GM18498 (cell line): ENCODE measurements at regions not wholly inside any gene's neighbourhood (a gene's known extent, or its start where the extent isn't known, plus 50 kb on each side); places are given as distances from the start of the nearest gene placed in this dataset.

Source experiments
- ATAC-seq: cut with Tn5 transposase; IDR thresholded peaks from one replicate; pipeline ENCODE4 v1.9.1; 2021; ENCODE audit warnings: mild to moderate bottlenecking, moderate library complexity; ENCODE audit not compliant: unreplicated experiment

GRCh38 chr20:22408521-22409402 is 175.6 kb downstream of the FOXA2 start:
- ATAC-seq = no peak

DNA sequence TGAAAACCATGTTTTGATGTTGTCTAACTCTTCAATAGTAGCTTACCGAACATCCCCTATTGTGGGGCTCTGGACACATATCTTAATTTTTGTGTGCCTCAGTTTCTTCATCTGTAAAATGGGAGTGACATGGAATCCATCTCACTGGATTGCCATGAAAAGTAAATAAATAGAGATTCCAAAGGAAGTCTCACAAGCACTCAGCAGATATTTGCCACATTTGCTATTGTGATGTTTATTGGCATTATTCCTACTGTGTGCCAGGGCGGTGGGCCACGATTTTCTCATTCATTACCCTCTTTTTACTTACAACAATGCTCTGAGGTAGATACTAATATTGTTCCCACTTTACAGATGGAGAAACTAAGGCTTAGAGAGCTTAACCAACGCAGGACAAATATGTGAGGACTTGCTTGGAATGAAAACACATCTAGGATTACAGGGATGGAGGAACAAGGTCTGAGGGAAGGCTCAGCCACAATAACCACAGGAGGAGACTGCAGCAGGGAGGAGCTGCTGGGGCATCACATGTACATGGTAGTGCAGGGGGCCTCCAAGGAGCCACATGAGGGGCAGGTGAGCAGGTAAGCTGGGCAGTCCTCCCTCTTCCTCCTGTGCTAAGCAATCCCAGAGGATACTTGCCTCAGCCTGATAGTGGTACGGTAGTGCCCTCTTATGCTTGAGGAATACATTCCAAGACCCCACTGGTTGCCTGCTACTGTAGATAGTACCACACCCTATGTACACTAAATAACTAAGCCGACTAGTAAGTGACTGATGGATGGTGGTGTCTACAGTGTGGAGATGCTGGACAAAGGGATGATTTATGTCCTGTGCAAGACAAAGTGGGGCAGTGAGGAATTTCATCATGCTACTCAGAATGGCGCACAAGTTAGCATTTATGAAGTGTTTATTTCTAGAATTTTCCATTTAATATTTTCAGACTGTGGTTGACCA is 176.9 kb downstream of the FOXA2 start:
- ATAC-seq = no peak

GRCh38 chr20:22404419-22405170 is 179.8 kb downstream of the FOXA2 start:
- ATAC-seq = no peak

- ATAC-seq = peak; percentile 66
Measured at GRCh38 chr20:22403632-22404361, 180.6 kb downstream of the FOXA2 start.

- ATAC-seq = peak; percentile 22
Measured at GRCh38 chr20:22403022-22403631, 181.2 kb downstream of the FOXA2 start.

- ATAC-seq = no peak
Measured at GRCh38 chr20:22402550-22402949, 181.8 kb downstream of the FOXA2 start.

DNA sequence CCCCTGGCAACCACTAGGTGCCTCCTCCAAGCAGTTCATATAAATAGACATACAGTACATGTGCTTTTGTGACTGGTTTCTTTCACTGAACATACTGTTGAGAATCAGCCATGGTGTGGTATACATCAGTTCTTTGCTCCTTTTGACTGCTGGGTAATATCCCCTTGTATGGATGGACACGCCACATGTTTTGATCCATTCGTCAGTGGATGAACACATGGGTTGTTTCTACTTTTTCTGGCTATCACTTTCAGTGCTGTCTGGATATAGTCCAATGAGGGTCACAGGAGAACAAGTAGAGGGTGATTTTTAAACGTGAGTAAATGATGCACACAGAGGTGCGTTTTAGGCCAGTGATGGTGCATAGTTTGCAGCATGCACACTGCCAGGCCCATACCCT is 183.9 kb downstream of the FOXA2 start:
- ATAC-seq = no peak

DNA sequence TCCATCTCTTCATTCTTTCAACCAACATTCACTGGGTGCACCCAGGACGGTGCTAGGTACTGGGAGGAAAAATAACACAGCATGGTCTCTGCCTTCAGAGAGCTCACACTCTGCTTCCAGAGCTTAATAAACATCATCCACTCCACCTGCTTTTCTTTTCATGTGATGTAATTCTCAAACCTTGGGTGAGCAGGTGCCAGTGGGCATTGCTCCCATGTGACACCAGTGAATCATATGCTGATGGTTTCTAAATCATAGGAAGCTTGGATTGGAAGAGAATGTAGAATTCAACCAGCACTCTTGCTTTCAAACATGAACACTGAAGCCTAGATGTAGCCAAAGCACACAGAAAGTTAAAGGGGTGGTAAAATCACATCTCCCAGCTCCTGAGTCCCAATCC is 189.8 kb downstream of the FOXA2 start:
- no peak for ATAC-seq

- ATAC-seq = no peak
Measured at GRCh38 chr20:22390543-22390903, 193.8 kb downstream of the FOXA2 start.

- ATAC-seq = no peak
Measured at GRCh38 chr20:22389836-22390542, 194.4 kb downstream of the FOXA2 start.

DNA sequence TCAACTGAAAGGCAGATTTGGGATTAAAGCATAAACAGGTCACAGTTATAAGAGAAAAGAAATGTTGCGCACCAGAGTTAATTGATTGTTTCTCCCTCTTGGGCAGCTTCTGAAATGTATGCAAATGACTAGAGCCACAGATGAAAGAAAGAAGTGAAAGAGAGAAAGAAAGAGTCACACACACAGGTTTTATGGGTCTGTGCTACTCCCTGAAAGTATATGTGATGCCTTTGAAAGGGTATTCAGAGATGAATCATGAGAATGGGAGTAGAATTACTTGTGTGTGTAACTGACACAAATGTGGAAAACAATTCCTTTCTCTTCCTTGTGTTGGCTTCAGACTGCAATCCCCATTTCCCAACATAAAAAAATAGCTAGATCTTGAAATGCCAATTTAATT is 196.9 kb downstream of the FOXA2 start:
- ATAC-seq = peak; percentile 72

DNA sequence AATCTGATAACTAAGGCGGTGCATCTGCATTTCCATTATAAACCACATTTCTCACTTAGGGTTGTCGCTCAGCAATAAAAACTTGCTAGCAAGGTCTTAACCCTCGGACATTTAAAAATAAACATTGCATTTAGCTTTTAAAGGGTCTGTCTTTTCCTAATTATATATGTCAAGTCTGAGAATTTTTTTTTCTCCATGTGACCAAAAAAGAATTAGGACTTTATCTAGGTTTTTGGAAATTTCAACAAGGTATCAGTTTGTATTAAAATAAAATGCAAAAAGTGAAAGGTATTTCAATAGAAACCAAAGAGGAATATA is 198.1 kb downstream of the FOXA2 start:
- ATAC-seq = no peak

DNA sequence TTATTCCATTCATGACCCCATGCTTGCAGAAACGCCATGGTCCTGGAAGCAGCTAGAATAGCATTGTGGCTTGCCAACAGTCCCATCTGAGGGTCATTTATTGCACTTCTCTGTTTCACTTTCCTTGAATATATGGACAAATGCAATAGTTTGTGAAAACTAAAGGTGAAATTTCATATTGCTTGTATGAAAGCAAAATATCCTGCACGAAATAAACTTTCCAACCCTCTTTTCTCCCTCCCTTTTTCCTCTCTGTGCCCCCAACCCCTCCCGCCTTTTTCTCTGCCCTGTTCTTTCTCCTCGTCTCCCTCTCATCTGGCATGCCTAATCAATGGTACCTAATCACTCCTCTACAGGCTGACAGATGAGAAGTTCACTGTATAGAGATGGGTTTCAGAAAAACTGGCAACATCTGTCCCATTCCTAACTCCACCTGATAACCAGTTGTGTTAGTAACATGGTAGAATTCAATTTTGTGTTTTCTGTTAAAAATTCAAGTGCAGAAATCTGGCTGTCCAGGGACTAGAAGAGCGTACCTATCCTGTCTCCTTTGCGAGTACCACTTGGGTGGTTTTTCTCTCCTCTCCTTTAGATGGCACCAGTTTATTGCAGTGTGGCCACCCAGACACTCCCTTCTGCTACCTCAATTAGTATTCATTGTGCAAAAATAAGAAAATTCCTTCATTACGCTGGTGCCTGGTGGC is 198.6 kb downstream of the FOXA2 start:
- no peak for ATAC-seq

DNA sequence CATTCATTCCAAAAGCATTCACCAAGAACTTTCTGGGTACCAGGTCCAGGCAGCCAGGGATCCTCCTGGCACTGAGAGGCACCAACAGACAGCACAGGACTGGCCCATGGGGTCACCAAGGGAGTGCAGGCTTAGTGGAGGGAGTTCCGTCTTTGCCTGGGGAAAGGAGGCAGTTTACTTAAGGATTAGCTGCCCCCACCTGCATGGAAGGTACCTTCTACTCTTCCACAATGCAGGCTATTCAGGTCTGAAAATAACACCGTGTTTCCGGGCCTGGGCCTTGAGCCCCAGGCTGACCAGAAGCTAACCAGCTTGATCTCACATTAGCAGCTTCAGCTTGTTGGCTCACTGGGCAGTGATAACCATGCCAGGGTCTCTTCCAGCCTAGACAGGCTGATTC is 199.4 kb downstream of the FOXA2 start:
- ATAC-seq = no peak

DNA sequence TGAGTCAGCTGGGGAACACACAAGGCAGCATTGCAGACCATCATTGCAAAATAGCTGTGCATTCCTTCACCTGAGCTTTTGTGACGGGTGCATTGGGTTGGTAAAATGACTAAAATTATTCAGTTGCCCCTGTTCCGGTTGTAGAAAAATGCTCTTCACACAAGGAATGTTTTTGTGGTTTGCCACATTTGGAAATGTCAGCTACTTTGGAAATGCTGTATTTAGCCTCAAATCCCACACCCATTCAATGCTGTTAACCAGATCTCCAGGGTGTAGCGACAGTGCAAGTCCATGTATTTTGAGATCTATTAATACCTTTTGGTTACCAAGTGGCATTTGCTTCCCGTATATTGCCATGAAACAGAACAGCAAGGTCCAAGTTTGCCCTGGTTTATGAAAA is 201.2 kb downstream of the FOXA2 start:
- no peak for ATAC-seq

DNA sequence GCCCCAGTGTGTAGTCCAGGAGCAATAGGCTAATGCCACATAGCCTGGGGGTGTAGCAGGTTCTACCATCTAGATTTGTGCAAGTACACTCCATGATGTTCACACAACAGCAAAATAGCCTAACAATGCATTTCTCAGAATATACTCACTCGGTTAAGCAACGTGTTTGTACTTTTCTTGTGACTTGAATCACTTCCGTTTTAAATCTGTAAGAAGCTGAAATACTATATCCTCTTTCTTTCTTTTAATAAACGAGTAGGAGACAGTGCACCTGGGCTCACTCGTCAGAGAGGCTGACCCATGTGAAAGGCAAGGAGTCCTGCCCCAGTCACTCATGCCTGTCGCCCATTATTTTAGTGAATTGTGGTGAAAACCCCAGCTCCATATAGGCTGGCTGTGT is 201.6 kb downstream of the FOXA2 start:
- no peak for ATAC-seq

DNA sequence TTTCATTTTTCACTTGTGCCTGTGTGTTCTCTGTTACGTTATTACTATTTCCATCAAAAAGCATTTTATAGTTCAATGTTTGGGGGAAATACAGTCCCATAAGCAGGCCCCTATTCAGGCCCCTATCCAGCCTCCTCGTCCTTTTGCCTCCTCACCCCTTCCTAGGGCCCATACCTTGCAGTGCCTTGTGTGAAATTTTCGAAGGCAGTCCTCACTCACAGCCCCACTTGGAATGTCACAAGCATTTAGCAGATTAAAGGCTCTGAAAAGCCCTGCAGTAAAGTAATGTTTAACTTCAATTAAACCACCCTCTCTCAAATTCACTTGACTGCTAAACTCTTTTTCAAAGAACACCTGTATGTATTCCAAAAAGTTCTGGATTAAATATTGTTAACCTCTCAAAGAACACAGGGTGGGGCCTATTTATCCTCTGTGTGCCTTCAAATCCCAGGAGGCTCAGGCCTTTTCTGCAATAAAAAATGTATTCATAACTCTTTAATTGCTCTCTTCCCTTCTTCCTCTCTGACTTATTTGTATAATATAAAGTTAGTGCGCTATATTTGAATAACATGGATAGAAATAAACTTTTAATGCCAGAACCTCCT is 202.5 kb downstream of the FOXA2 start:
- no peak for ATAC-seq

- ATAC-seq = no peak
Measured at GRCh38 chr20:22379472-22379871, 204.9 kb downstream of the FOXA2 start.
